ENCODE measurements at regions not wholly inside any gene's neighbourhood (a gene's known extent, or its start where the extent isn't known, plus 50 kb on each side); places are given as distances from the start of the nearest gene placed in this dataset.

GRCh38 chr10:8216893-8217292 lies 162.4 kb downstream of the GATA3 start:
- H3K27ac Mint-ChIP-seq = peak overlapping the region; percentile 59
- peaks cover 23% of the 10 kb centered on the region for H3K36me3 Mint-ChIP-seq
- no peak for DNase-seq
- peaks cover 29% of the 10 kb centered on the region for H3K4me1 Mint-ChIP-seq
- POLR2A ChIA-PET = interaction anchor here (0.7 kb wide), 1 partner anchor 115 kb away, joined by 3 read pairs; no protein-coding TSS in a partner anchor
- no peaks in the 10 kb centered on the region for H3K27me3 Mint-ChIP-seq
- H3K9me3 Mint-ChIP-seq = peaks cover 10% of the 10 kb centered on the region
- H3K4me3 Mint-ChIP-seq = peak overlapping the region; percentile 28
- peak; percentile 83 for ATAC-seq (ENCODE audit: low read depth)

GRCh38 chr10:8221451-8221850 lies 167.0 kb downstream of the GATA3 start:
- Mint-ChIP-seq H3K36me3 (peaks cover 6% of the 10 kb centered on the region), H3K27ac (no peak overlapping the region), H3K27me3 (no peaks in the 10 kb centered on the region), H3K4me1 (peaks cover 20% of the 10 kb centered on the region), H3K9me3 (peaks cover 3% of the 10 kb centered on the region), H3K4me3 (no peak overlapping the region)
- ATAC-seq (ENCODE audit: low read depth) (no peak), DNase-seq (no peak)
- POLR2A ChIA-PET = no interaction called here

GRCh38 chr10:8224591-8224990 lies 170.1 kb downstream of the GATA3 start:
- Mint-ChIP-seq H3K27me3 (no peaks in the 10 kb centered on the region), H3K4me1 (peaks cover 12% of the 10 kb centered on the region), H3K27ac (no peak overlapping the region), H3K4me3 (no peak overlapping the region), H3K36me3 (peaks cover 1% of the 10 kb centered on the region), H3K9me3 (no peaks in the 10 kb centered on the region)
- DNase-seq (no peak), ATAC-seq (ENCODE audit: low read depth) (no peak)
- POLR2A ChIA-PET = no interaction called here

- Mint-ChIP-seq H3K36me3 (peaks cover 2% of the 10 kb centered on the region), H3K4me3 (no peak overlapping the region), H3K27me3 (no peaks in the 10 kb centered on the region), H3K9me3 (no peaks in the 10 kb centered on the region), H3K27ac (no peak overlapping the region), H3K4me1 (peaks cover 14% of the 10 kb centered on the region)
- DNase-seq = no peak
- no peak for ATAC-seq (ENCODE audit: low read depth)
- POLR2A ChIA-PET = no interaction called here
Measured at GRCh38 chr10:8225187-8225586, 170.7 kb downstream of the GATA3 start.

DNA sequence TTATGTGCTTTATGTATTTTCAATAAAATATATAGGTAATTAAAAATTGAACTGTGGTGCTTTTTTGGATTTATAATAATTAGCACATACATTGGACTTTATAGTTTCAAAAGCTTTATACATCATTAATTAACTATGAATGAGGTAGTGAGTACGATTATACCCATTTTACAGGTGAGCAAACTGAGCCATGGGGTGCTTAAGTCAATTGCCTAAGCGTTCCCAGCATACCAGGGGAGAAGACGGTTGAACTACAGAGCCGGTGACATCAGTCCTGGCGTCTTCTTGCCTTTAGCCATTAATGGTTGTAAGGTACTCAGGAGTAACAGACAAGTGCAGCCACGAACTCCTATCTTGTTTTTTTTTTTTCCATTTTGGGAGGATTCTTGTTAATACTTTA lies 172.8 kb downstream of the GATA3 start:
- no peaks in the 10 kb centered on the region for H3K9me3 Mint-ChIP-seq
- peaks cover 2% of the 10 kb centered on the region for H3K36me3 Mint-ChIP-seq
- POLR2A ChIA-PET = no interaction called here
- H3K27ac Mint-ChIP-seq = no peak overlapping the region
- H3K4me3 Mint-ChIP-seq = no peak overlapping the region
- no peaks in the 10 kb centered on the region for H3K27me3 Mint-ChIP-seq
- DNase-seq (no peak), ATAC-seq (ENCODE audit: low read depth) (no peak)
- H3K4me1 Mint-ChIP-seq = peaks cover 23% of the 10 kb centered on the region

DNA sequence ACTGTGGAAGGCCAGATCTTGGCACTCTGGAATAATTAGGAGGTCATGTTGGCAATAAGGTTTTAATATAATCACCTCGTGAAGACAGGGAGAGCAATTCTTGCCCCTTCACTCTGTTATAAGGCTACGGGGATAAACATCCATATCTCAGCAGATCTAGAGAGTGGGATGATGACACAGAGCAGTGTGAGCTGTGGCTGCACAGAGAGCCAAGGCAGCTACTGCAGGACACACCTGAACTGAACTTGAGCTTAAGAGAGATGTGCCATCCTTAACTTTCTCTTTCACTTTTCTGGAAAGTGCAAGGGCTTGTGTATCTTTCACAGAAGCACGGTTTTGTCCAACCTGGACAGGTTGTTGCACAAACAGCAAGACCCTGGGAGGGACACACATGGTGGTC lies 174.7 kb downstream of the GATA3 start:
- Mint-ChIP-seq H3K4me3 (peak overlapping the region; percentile 53), H3K27me3 (no peaks in the 10 kb centered on the region), H3K9me3 (no peaks in the 10 kb centered on the region), H3K36me3 (peaks cover 2% of the 10 kb centered on the region), H3K27ac (peak overlapping the region; percentile 76), H3K4me1 (peaks cover 23% of the 10 kb centered on the region)
- DNase-seq = no peak
- ATAC-seq (ENCODE audit: low read depth) = peak; percentile 94
- POLR2A ChIA-PET = interaction anchor here (0.6 to 0.9 kb wide), 3 partner anchors 9 to 168 kb away, joined by 3 read pairs; no protein-coding TSS in a partner anchor

GRCh38 chr10:8230902-8231301 lies 176.4 kb downstream of the GATA3 start:
- POLR2A ChIA-PET = interaction anchor here (0.8 to 1.5 kb wide), 2 partner anchors 14 to 19 kb away, joined by 3 to 5 read pairs; no protein-coding TSS in a partner anchor
- DNase-seq (no peak), ATAC-seq (ENCODE audit: low read depth) (no peak)
- H3K27me3 Mint-ChIP-seq = peaks cover 5% of the 10 kb centered on the region
- H3K27ac Mint-ChIP-seq = peak overlapping the region; percentile 34
- peaks cover 19% of the 10 kb centered on the region for H3K4me1 Mint-ChIP-seq
- H3K4me3 Mint-ChIP-seq = peak overlapping the region; percentile 40
- H3K36me3 Mint-ChIP-seq = peaks cover 3% of the 10 kb centered on the region
- peaks cover 2% of the 10 kb centered on the region for H3K9me3 Mint-ChIP-seq

DNA sequence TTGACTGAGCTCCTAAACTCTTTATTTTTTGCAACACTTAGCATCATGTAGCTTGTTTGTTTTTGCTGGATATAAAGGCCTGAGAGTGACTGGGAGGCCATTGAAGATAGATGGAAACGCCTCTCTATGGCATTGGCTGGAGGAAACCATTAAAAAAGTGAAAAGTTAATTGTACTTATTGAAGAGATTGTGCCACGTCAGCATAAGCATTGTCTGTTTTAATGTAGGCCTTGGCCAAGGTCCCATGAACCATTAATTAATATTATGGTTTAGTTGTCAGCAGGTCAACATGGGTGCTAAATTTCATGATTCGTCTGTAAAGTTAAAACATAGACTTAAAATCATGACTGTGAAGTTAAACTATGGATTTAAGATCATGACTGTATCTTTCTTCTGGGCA lies 178.6 kb downstream of the GATA3 start:
- H3K36me3 Mint-ChIP-seq = peaks cover 3% of the 10 kb centered on the region
- H3K9me3 Mint-ChIP-seq = peaks cover 2% of the 10 kb centered on the region
- peaks cover 23% of the 10 kb centered on the region for H3K4me1 Mint-ChIP-seq
- no peak overlapping the region for H3K4me3 Mint-ChIP-seq
- no peak overlapping the region for H3K27ac Mint-ChIP-seq
- no peak for ATAC-seq (ENCODE audit: low read depth)
- DNase-seq = no peak
- H3K27me3 Mint-ChIP-seq = peaks cover 5% of the 10 kb centered on the region
- POLR2A ChIA-PET = no interaction called here

DNA sequence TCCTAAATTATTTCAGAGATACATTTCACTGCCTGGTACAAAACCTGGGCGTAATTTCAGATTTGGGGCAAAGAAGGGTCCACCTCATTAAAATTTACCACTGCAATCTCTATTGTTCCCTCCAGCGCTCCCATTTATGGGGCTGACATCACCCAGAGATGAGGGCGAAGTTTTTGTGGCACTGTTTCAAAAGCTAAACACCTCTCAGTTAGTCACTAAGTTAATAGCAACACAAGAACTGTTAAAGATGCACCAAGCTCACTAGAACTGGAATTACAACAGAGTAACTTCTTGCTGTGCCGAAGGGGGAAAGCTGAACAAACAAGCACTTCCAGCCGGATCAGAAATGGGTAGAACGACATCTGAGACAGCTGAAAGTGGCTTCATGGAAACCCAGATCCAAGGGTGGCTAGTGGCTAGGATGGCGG lies 179.4 kb downstream of the GATA3 start:
- Mint-ChIP-seq H3K27me3 (peaks cover 5% of the 10 kb centered on the region), H3K4me3 (no peak overlapping the region), H3K4me1 (peaks cover 29% of the 10 kb centered on the region), H3K27ac (no peak overlapping the region), H3K9me3 (peaks cover 2% of the 10 kb centered on the region), H3K36me3 (peaks cover 3% of the 10 kb centered on the region)
- POLR2A ChIA-PET = interaction anchor here (0.9 kb wide), 1 partner anchor 64 kb away, joined by 3 read pairs; no protein-coding TSS in a partner anchor
- ATAC-seq (ENCODE audit: low read depth) (no peak), DNase-seq (no peak)

GRCh38 chr10:8235253-8236027 lies 181.0 kb downstream of the GATA3 start:
- POLR2A ChIA-PET = interaction anchor here (1.3 kb wide), 1 partner anchor 10 kb away, joined by 4 read pairs; no protein-coding TSS in a partner anchor
- no peak overlapping the region for H3K4me3 Mint-ChIP-seq
- no peak overlapping the region for H3K27ac Mint-ChIP-seq
- no peak for DNase-seq
- peaks cover 30% of the 10 kb centered on the region for H3K4me1 Mint-ChIP-seq
- peaks cover 2% of the 10 kb centered on the region for H3K9me3 Mint-ChIP-seq
- no peak for ATAC-seq (ENCODE audit: low read depth)
- H3K36me3 Mint-ChIP-seq = peaks cover 2% of the 10 kb centered on the region
- H3K27me3 Mint-ChIP-seq = peaks cover 5% of the 10 kb centered on the region

- Mint-ChIP-seq H3K27ac (peak overlapping the region; percentile 75), H3K4me1 (peaks cover 46% of the 10 kb centered on the region), H3K36me3 (peaks cover 5% of the 10 kb centered on the region), H3K27me3 (peaks cover 5% of the 10 kb centered on the region), H3K9me3 (peaks cover 2% of the 10 kb centered on the region), H3K4me3 (peak overlapping the region; percentile 62)
- ATAC-seq (ENCODE audit: low read depth) = peak; percentile 67
- no peak for DNase-seq
- POLR2A ChIA-PET = interaction anchor here (0.8 to 1.1 kb wide), 2 partner anchors 16 to 179 kb away, joined by 3 read pairs; no protein-coding TSS in a partner anchor
Measured at GRCh38 chr10:8238986-8239385, 184.5 kb downstream of the GATA3 start.

GRCh38 chr10:8240861-8241260 lies 186.4 kb downstream of the GATA3 start:
- POLR2A ChIA-PET = interaction anchor here (0.6 kb wide), 1 partner anchor 36 kb away, joined by 3 read pairs; no protein-coding TSS in a partner anchor

GRCh38 chr10:8242295-8242872 lies 187.9 kb downstream of the GATA3 start:
- POLR2A ChIA-PET = interaction anchor here (1.0 kb wide), 1 partner anchor 159 kb away, joined by 3 read pairs; no protein-coding TSS in a partner anchor
- DNase-seq (no peak), ATAC-seq (ENCODE audit: low read depth) (no peak)
- H3K27me3 Mint-ChIP-seq = no peaks in the 10 kb centered on the region
- H3K27ac Mint-ChIP-seq = peak overlapping the region; percentile 67
- H3K4me3 Mint-ChIP-seq = no peak overlapping the region
- peaks cover 16% of the 10 kb centered on the region for H3K36me3 Mint-ChIP-seq
- peaks cover 73% of the 10 kb centered on the region for H3K4me1 Mint-ChIP-seq
- peaks cover 2% of the 10 kb centered on the region for H3K9me3 Mint-ChIP-seq

More at GRCh38 chr10:8240861-8241260, 186.4 kb downstream of the GATA3 start:
- DNase-seq (no peak), ATAC-seq (ENCODE audit: low read depth) (no peak)
- H3K36me3 Mint-ChIP-seq = peaks cover 4% of the 10 kb centered on the region
- no peak overlapping the region for H3K4me3 Mint-ChIP-seq
- no peaks in the 10 kb centered on the region for H3K27me3 Mint-ChIP-seq
- peaks cover 61% of the 10 kb centered on the region for H3K4me1 Mint-ChIP-seq
- no peaks in the 10 kb centered on the region for H3K9me3 Mint-ChIP-seq
- no peak overlapping the region for H3K27ac Mint-ChIP-seq

Data from activated naive CD8-positive, alpha-beta T cell treated with anti-CD3 and anti-CD28 coated beads, Interleukin-2, amount 10 ng/mL, durations not matched to agents 7 days and 5 days (primary cell).